Uterus (tissue), 2 donors: ENCODE measurements at regions not wholly inside any gene's neighbourhood (a gene's known extent, or its start where the extent isn't known, plus 50 kb on each side); places are given as distances from the start of the nearest gene placed in this dataset.

ENCODE experiments used
- POLR2A ChIP-seq, 2 donors: fragments of 450-650 bp; IDR thresholded peaks; one replicate each; pipeline ENCODE4 v1.6.1; 2016; ENCODE audit warnings: antibody characterized with exemption in 2 of 2, mild to moderate bottlenecking in 1 of 2, moderate library complexity in 1 of 2
- TF ChIP-seq, protein P1 (sequence below), 4 experiments: fragments of 200-600 bp in 2 of 4; fragments of 450-650 bp in 2 of 4; sonication (generic) in 2 of 4; IDR thresholded peaks; one replicate each; pipeline ENCODE4 v1.5.1; 2016 to 2019; ENCODE audit warnings: antibody characterized with exemption in 4 of 4, mild to moderate bottlenecking in 2 of 4, moderate library complexity in 1 of 4

DNA sequence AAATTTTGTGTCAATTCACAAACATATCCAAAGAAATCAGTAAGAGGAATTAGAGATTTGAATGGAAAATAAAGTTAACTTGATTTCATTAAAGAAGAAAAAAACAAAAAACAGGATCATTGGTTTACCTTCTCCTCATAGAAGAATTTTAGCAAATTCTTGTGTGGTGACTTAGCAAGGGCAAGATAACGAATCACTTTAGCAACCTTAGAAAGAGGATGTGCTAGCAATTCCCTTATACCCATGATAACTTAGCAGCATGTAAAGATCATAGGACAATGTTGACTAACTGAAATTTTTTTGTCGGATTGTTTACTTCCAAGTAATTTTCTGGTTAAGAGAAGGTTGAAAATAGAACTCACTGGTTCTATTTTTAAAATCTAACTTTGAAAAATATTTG is 609.3 kb downstream of the GBE1 start:
- no peak for TF ChIP-seq POLR2A (IDR thresholded peaks at IDR 0.05)
- TF ChIP-seq, protein P1, sequence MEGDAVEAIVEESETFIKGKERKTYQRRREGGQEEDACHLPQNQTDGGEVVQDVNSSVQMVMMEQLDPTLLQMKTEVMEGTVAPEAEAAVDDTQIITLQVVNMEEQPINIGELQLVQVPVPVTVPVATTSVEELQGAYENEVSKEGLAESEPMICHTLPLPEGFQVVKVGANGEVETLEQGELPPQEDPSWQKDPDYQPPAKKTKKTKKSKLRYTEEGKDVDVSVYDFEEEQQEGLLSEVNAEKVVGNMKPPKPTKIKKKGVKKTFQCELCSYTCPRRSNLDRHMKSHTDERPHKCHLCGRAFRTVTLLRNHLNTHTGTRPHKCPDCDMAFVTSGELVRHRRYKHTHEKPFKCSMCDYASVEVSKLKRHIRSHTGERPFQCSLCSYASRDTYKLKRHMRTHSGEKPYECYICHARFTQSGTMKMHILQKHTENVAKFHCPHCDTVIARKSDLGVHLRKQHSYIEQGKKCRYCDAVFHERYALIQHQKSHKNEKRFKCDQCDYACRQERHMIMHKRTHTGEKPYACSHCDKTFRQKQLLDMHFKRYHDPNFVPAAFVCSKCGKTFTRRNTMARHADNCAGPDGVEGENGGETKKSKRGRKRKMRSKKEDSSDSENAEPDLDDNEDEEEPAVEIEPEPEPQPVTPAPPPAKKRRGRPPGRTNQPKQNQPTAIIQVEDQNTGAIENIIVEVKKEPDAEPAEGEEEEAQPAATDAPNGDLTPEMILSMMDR (IDR thresholded peaks at IDR 0.05), result no peak
